ENCODE measurements at regions not wholly inside any gene's neighbourhood (a gene's known extent, or its start where the extent isn't known, plus 50 kb on each side); places are given as distances from the start of the nearest gene placed in this dataset.

DNA sequence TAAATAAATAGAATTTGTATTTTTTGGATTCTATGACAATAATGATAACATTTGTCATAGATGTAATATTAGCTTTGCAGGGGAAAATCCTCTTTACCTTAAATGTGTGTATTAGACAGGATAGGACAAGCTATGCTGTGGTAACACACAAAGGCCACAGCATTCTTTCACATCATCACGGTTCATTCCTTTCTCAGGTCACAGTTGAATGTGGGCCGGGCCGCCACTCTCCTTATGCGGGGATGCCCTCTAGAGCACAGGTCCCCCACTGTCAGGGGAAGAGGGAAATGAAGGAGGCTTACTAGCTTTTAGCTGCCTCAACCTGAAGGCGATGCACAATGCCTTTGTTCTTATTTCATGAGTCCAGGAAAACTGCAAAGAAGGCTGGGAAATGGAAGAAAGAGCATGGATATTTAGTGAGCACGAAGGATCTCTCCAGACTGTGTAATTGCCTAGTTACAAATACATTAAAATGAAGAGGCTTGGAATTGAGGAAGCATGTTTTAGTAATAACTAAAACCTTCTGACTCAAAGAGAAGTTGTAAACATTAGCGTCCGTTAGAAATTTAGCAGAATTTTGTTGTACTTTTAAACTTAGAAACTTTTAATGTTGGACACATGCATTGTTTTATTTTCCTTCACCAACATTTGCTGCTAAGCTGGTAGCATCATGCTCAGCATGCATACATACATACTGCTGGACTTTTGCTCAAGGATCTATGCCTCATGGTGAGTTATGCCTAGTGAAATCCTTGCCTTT lies 248.9 kb upstream of the FOXQ1 start:
- no peak for TF ChIP-seq TAF1 (IDR thresholded peaks at IDR 0.05; ENCODE audit: borderline replicate concordance, insufficient read depth, low read length)
- no peak for TF ChIP-seq POLR2AphosphoS5 (IDR thresholded peaks at IDR 0.05; ENCODE audit: low read depth, low read length)
- no peak for TF ChIP-seq REST (IDR thresholded peaks at IDR 0.05; ENCODE audit: insufficient read depth in 1 of 2, low read depth in 2 of 2, low read length in 2 of 2)
- TF ChIP-seq SIN3A (IDR thresholded peaks at IDR 0.05; ENCODE audit: borderline replicate concordance, insufficient read depth, low read length): no peak
